Skin of body (tissue), 1 donor: ENCODE measurements at regions not wholly inside any gene's neighbourhood (a gene's known extent, or its start where the extent isn't known, plus 50 kb on each side); places are given as distances from the start of the nearest gene placed in this dataset.
A peak's percentile ranks its signal among the peaks of the same experiment; 100 is the strongest.
"Not testable (repeated sequence)": the region's sequence is repeated elsewhere in the genome, so short reads cannot be mapped to it uniquely, and the experiment has no call there.

Experiments
- DNase-seq: peaks from one replicate; lab custom pipeline; 2025; lab: John Stamatoyannopoulos, UW

DNA sequence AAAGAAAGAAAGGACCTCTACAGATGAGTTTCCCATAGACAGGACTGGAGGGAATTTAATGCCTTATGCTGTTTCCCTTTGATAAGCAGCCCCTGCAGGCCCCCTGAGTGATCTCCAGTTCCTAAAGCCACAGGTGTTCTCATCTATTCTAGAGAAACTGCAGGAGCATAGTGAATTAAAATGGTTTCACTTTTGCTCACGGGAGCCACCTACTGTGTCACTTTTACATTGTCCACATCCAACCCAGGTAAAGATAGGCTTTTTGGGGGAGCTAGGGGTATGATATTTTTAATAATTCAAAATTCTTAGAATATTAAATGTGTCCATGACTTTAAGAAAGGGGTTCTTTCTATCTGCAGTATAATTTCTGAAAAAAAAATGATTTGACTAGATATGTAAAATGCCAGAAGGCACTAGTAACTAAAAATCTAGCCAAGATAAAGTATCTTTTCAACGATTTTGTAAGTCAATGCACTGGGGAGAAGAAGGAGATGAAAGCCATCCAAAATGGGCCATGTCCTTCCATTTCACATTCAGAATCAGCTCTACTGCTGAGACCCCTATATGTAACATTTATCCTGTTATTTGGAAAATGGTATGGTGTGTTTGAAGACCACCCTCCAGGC, 267.3 kb upstream of the DUSP10 start:
- no peak for DNase-seq

DNA sequence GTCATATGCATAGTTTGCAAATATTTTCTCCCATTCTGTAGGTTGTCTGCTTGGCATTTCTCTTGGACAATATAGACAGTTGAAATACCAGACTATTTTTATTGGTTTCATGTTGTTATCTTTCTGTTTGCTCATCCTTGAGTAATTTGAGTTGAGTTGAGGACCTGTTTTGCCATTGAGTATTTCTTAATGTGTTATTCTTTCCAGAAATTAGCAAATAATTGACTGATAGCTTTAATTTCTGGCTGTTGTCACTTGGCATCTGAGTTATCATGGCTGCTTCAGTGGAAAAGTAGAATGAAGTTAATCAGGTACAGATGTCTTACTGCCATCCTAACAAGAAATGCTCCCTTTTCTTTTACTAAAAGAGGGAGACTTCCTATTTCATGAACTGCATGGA, 264.8 kb upstream of the DUSP10 start:
- DNase-seq = no peak

DNA sequence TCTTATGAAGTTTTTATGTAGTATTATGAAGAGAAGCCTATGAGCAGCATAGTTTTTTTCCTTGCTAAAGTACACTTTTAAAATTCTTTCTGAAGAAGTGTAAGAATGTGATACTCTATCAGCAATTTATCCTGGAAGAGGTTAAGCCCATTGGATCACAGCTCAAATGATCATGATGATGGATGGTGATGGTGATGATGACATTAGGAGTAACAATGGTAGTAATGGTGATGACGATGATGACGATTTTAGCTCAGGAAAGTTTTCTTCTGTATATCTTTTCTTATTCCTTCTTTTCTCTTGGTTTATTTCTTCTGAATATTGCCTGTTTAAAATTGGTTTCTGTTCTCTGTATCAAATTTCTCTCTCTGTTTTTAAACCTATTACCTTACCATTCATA, 262.9 kb upstream of the DUSP10 start:
- no peak for DNase-seq

DNA sequence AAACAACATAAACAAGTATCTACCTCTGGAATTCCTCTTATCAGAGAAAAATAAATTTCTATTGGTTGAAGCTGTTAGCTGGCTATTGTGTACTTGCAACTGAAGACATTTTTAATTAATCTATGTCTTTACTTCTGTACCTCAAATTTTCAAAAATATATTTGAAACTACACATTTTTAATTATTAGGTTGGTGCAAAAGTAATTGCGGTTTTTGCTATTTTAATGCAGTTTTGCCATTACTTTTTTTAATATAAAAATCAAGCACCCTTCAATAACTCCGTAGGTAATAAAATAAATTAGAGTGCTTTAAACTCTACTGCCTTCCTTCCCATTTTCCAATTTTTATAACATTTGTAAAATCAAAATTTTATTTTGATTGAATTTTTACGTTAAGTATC, 262.1 kb upstream of the DUSP10 start:
- no peak for DNase-seq

DNA sequence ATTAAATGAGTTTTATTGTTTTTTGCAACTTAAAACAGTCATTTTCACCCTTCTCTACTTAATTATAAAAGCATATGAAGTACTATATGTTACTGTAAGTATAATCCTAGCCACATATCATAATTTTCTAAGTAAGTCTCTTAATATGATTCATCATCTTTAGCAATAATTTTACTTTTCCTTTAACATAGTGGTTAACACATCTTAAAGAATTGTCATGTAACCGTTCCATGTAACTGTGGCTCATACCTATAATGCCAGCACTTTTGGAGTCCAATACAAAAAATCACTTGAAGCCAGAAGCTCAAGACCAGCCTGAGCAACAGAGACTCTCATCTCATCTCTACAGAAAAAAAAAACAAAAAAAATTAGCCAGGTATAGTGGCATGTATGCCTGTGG, 260.6 kb upstream of the DUSP10 start:
- no peak for DNase-seq

DNA sequence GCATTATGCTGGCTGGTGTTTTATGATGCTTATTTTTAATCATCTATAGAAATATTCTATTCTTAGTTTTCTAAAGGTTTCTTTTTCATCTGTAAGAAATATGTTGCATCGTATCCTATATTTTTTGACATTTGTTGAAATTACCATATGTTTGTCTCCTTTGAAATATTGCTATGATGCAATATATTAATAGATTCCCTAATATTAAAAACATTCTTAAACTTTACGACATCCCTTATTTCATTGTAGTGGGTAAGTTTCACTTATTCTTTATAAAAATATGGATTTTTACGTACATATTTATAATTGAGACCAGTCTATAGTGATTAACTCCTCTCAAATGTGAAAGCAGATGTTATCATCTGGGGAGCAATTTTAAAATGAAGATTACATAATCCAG, 258.2 kb upstream of the DUSP10 start:
- DNase-seq = peak; percentile 21

DNA sequence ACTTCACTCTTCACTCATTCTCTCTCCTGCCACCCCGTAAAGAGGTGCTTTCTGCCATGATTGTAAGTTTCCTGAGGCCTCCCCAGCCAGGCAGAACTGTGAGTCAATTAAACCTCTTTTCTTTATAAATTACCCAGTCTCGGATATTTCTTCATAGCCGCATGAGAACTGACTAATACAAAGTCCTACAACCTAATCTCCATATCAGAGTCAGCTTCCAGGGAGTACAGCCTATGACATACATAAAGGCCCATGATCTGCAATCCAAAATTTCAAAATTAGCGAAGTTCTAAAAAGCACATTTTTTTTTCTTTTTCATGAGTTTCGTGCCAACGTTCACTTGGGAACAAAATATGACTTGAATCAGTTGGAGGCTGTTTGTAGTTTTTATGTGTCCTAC, 256.9 kb upstream of the DUSP10 start:
- DNase-seq = no peak

DNA sequence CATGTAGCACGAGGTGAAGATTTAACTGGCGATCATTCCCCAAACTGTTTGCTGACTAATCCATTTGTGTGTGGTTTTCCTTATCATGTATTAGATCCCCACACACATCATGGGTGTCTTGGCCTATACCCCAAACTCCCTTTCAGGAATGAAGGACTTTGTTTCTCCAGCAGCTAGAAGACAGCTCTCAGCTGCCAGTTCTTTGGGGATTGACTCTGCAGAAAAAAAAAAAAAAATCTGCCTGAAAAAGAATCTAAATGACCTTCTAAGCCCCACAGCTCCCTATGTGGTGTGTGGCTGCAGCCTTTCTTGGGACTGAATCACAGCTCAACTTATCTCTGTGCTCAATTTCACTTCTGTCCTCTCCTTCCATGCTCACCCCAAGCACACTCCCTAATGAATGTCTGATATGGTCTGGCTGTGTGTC, 256.3 kb upstream of the DUSP10 start:
- DNase-seq = no peak

DNA sequence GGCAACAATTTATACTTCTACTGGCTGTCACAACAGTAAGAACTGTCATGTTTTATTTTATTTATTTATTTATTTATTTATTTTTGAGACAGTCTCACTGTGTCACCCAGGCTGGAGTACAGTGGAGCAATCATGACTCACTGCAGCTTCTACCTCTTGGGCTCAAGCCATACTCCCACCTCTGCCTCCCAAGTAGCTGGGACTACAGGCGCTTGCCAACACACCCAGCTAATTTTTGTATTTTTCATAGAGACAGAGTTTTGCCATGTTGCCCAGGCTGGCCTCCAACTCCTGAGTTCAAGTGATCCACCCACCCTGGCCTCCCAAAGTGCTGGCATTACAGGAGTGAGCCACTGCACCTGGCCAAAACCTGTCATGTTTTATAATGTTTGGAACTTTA, 255.1 kb upstream of the DUSP10 start:
- not testable (repeated sequence) for DNase-seq

DNA sequence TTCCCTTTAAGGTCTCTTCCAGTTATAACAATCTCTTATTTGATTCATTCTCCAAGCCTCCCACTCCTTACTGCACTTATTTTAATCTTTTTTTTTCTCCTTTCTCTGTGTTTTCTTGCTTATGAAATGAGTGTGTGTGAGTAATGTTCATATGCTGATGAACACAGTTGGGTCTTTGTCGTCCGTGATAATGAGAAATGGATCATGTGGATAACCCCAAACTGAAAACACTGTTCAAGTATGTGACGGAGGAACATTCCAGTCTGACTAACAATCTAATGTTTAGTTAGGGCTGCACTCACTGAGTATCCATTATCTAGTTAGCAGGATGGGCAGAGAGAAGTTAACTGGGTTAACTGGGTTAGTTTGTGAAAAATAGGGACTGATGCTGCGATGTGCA, 253.1 kb upstream of the DUSP10 start:
- no peak for DNase-seq

DNA sequence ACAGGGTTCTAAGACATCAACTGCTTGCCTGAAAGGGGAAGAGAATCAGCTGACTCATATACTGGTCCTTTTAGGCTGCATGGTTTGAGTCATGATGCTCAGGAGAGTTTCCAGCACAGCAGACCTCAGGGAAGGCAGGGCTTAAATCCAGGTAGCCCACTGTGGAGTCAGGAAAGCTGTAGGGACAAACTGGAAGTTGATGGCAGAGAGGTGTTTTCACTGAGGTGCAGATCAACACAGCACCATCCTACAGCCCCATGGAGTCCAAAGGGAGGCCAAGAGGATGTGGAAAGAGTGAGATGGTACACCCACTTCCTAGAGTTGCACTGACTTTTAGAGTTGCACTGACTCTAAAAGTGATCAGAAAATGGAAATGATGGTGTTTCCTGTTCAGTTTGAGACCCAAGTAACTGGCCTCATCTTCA, 252.4 kb upstream of the DUSP10 start:
- no peak for DNase-seq

DNA sequence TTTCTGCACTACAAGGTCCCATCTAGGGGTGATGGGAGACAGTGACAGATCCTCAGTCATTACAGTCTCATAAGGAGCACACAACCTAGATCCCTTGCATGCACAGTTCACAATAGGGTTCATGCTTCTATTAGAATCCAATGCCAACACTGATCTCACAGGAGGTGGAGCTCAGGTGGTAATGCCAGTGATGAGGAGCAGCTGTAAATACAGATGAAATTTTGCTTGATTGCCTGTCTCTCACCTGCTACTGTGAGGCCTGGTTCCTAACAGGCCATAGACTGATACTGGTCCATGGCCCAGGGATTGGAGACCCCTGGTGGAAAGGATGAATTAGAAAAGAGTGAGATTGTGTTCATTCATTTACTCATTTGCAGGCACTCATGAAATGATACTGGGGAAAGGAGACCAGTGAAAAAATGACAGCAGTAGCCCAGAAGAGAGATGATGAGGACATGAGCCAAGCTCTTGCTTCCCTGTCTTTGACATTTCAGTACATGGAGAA, 251.6 kb upstream of the DUSP10 start:
- no peak for DNase-seq

DNA sequence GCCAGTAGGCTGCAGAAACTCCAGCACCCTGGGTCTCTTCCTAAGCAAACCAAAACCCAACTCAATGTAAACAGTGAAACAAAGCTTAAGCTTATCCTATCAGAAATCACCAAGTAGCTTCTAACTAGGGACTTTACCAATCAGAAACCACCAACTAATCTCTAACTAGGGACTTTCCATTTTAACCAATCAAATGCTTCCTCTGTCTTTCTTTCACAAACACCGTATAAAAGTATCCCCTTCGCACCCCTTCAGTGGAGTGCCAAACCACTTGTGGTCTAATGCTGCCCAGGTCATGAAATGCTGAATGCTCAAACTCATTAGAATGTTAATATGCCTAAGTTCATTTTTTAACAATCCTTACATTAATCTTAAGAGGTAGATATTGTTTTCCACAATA, 250.5 kb upstream of the DUSP10 start:
- no peak for DNase-seq

DNA sequence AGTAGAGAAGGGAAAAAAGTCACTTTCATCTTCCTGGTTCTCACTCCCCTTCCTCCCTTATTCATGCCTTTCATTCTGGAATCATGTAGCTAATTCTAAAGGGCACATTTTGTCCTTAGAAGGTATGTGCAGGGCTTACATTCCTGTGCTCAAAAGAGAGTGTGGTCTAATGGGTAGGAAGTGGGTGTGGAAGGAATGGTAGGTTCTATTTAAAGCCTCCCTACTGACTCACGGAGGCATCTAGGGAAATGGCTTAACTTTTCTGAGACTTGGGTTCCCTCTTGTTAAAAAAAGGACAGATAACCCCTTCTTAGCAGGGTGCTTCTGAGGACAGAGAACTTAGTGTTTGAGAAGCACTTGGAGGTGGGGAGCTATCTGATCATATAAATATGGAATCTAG, 249.3 kb upstream of the DUSP10 start:
- DNase-seq = no peak

DNA sequence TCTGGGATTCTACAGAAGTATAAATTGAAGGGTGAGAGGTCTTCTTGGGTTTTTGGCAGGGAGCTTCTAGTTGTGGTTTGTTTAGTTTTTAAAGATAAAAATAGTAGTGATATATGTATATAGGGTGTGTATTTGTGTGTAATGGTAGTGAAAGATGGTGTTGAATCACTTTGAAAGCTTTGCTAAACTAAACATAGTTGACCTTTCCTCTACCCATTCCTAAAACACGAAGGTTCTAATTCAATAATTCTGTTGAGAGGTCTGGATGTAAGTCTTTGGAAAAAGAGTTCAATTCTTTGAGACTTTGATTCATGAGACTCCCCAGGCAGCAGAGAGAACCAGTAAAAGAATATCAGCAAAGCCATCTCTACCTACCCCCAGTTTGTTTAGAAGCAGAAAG, 247.9 kb upstream of the DUSP10 start:
- no peak for DNase-seq

DNA sequence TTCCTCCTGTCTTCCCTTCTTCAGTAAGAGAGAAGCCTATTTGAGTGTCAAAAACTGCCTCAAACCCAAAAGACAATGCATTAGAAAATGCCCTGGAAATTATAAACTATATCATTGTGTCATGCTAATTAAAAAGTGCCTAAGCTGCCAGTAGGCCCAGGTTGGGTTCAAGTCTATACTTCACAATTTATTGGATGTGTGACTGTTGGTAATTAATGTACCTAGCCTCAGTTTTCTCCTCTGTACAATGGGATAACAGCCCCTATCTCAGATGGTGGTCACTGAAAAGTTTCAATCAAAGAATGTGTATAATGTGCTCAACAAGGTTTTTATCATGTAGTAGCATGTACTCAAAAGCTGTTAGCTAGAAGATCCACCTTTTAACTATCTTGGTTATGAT, 246.9 kb upstream of the DUSP10 start:
- no peak for DNase-seq

DNA sequence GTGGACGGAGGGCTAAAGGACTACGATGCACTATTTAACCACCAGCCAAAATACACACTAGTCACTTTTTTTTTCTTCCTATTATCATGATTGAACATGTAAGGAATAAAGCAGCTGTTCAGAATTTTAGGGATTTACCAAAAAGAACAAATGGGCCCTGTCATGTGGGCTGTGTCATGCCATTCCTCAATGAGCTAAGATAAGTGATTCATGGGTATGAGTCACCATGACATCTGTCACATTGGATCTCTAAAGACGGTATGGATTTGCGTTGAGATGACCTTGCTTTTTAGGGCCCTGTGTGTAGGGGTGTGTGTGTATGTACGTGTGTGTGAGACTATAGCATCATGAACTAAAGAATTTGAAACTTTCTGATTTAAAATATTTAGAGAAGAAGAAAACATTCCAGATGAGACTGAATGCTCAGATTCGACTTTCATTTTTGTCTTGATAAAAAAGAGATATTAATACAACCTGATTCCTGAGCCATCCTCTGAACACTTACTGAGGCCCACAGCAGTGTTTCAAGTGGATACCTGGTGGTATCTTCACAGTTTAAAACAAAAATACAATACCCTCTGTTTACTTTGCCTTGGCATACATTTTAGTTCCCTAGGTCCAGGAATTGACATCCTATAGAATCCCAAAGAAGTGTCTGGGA, 246.1 kb upstream of the DUSP10 start:
- DNase-seq = peak; percentile 29

DNA sequence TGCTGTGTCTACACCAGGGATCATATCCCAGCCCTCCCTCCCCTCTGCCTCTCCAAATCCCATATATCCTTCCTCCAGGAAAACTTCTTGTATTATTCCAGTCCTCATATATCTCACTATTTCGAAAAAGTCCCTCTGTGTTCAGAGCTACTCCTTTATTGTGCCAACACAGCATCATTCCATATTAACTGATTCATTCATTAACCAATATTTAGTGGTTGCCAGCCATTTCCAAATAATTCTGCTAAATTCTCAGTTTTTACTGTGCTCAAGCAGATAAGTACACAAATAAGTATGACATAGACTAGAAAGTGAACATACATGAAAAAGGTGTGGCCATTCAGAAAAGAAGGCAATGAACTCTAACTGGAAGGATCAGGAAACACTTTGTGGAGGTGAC, 241.6 kb upstream of the DUSP10 start:
- DNase-seq = no peak

DNA sequence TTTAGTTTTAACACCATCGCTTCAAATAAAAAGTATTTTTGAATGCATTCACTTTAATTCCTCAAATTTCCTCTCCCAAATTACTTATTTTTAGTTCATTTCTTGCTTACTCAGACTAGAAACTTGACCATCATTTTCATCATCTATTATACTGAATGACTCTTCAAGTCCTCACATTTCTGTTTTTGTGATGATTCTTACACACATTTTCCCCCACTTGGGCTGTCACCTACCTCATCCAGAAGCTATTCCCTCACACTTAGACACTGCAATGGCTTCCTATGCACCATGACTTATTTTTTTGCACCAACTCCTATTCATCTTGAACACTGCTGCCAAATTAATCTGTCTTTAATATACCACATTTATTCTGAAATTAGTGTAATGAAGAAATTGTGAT, 239.6 kb upstream of the DUSP10 start:
- no peak for DNase-seq

DNA sequence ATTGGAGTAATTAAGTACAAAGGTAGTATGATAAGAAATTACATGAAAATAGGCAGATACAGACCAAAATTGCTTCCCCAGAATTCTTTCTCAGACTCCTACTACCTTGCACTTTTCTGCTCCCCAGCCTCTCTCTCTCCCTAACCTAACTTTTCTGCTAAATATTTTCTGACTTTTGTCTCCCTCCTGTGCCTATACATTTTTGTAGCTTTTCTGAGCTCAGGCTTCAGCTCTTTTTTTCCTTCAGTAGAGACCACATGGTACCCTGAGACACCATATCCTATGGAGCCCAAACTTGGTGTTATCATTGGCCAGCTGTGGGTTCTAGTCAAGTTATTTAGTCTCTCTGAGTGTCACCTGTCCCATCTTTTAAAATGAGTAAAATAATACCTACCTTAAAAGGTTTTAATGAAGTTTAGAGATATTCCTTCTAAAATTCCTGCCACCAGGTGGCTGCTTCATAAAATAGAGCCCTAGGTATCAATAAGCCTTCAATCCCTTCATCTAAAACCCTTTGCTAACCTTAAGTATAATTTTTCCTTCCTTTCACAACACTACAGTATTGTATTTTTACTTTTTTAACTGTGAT, 237.6 kb upstream of the DUSP10 start:
- DNase-seq = no peak

DNA sequence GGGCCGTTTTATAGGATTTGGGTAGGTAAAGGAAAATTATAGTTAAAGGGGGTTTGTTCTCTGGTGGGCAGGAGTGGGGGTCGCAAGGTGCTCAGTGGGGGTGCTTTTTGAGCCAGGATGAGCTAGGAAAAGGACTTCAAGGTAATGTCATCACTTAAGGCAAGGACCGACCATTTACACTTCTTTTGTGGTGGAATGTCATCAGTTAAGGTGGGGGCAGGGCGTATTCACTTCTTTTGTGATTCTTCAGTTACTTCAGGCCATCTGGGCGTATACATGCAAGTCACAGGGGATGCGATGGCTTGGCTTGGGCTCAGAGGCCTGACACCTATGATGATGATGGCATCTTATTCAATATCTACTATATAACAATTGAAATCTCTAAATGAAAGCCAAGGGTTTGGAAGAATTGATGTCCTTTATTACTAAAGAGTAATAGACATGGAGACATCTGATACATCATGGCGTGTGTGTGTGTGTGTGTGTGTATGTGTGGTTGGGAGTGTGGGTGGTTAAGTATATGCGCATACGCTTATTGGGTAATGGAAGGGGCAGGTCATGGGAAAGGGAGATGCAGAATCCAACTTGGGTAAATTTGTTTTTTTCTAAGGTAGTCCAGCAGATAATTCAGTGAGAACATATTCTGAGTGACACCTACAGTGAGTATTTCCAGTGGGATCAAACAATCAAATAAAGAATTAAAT, 236.9 kb upstream of the DUSP10 start:
- DNase-seq = not testable (repeated sequence)

DNA sequence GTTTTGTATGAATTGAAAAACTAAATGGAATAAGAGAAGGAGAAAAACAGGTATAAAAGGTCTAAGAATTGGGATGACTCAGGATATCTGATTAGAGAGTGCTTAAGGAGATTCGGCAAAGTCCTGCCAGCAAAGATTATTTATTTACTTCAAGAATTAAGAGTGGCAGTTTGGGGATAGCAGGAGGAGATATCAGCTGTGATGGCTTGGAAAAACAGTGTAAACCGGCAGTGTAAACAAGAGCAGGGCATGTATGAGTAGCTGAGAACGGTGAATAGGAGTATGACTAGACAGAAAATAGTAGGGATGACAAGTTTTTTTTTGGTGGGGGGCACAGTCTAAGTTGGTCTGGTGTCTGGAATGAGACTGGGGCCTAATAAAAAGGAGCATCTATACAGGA, 231.9 kb upstream of the DUSP10 start:
- not testable (repeated sequence) for DNase-seq
